ENCODE measurements at regions not wholly inside any gene's neighbourhood (a gene's known extent, or its start where the extent isn't known, plus 50 kb on each side); places are given as distances from the start of the nearest gene placed in this dataset.
A peak's percentile ranks its signal among the peaks of the same experiment; 100 is the strongest.

- WGBS, 2 experiments (ENCODE audit: insufficient coverage in 2 of 2) = 0 to 4% methylated on average over 3 to 4 of the region's 24 CpGs
- no peaks in the 10 kb centered on the region for H3K9me3 ChIP-seq (ENCODE audit: control insufficient read depth, low read length)
Observed at GRCh38 chr5:77843570-77844372, 67.6 kb upstream of the TBCA start.

GRCh38 chr5:77842243-77842642 is 66.1 kb upstream of the TBCA start:
- WGBS, 2 experiments (ENCODE audit: insufficient coverage in 2 of 2) = 89 to 100% methylated on average over 1 of the region's 2 CpGs

More at GRCh38 chr5:77843570-77844372, 67.6 kb upstream of the TBCA start:
- H3K27ac ChIP-seq (ENCODE audit: low read depth, low read length, severe bottlenecking) = no peak overlapping the region
- H3K36me3 ChIP-seq (ENCODE audit: control insufficient read depth, insufficient read depth, low read length) = no peaks in the 10 kb centered on the region
- H3K4me3 ChIP-seq (ENCODE audit: extremely low read depth, insufficient read depth, low read length, poor library complexity, severe bottlenecking) = peak overlapping the region; percentile 21
- H3K4me1 ChIP-seq (ENCODE audit: control insufficient read depth, insufficient read depth, low read length, poor library complexity, severe bottlenecking) = peaks cover 19% of the 10 kb centered on the region

GRCh38 chr5:77841616-77842015 is 65.5 kb upstream of the TBCA start:
- 100% methylated on average over 1 of the region's 2 CpGs; no CpG with 5 or more reads in 1 of the 2 experiments for whole genome bisulfite sequencing, 2 experiments (ENCODE audit: insufficient coverage in 2 of 2)
- Histone ChIP-seq H3K9me3 (ENCODE audit: control insufficient read depth, low read length) (no peaks in the 10 kb centered on the region), H3K4me3 (ENCODE audit: extremely low read depth, insufficient read depth, low read length, poor library complexity, severe bottlenecking) (no peak overlapping the region), H3K4me1 (ENCODE audit: control insufficient read depth, insufficient read depth, low read length, poor library complexity, severe bottlenecking) (peaks cover 10% of the 10 kb centered on the region), H3K36me3 (ENCODE audit: control insufficient read depth, insufficient read depth, low read length) (no peaks in the 10 kb centered on the region), H3K27ac (ENCODE audit: low read depth, low read length, severe bottlenecking) (no peak overlapping the region)

More at GRCh38 chr5:77842243-77842642, 66.1 kb upstream of the TBCA start:
- no peaks in the 10 kb centered on the region for H3K36me3 ChIP-seq (ENCODE audit: control insufficient read depth, insufficient read depth, low read length)
- peaks cover 15% of the 10 kb centered on the region for H3K4me1 ChIP-seq (ENCODE audit: control insufficient read depth, insufficient read depth, low read length, poor library complexity, severe bottlenecking)
- H3K4me3 ChIP-seq (ENCODE audit: extremely low read depth, insufficient read depth, low read length, poor library complexity, severe bottlenecking) = no peak overlapping the region
- no peaks in the 10 kb centered on the region for H3K9me3 ChIP-seq (ENCODE audit: control insufficient read depth, low read length)
- H3K27ac ChIP-seq (ENCODE audit: low read depth, low read length, severe bottlenecking) = no peak overlapping the region

DNA sequence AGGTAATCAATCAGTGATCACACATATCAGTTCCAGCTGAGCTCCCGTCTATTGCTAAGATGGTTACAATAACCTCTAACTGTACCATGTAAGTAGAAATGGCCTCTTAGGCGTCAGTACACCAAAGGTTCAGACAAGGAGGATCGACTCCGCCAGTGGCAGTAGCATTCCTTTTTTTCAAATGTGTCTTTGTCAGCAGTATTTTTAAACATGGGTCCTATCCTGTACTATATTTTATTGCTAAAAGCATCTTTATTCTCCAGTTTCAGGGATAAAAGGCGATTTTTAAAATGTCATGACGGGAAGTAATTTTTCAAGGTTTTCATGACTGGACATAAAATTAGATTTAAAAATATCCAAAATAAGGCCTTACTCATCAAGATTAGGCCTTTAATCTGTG is 64.8 kb upstream of the TBCA start:
- no peaks in the 10 kb centered on the region for H3K9me3 ChIP-seq (ENCODE audit: control insufficient read depth, low read length)
- no peak overlapping the region for H3K4me3 ChIP-seq (ENCODE audit: extremely low read depth, insufficient read depth, low read length, poor library complexity, severe bottlenecking)
- no peaks in the 10 kb centered on the region for H3K36me3 ChIP-seq (ENCODE audit: control insufficient read depth, insufficient read depth, low read length)
- peaks cover 7% of the 10 kb centered on the region for H3K4me1 ChIP-seq (ENCODE audit: control insufficient read depth, insufficient read depth, low read length, poor library complexity, severe bottlenecking)
- no peak overlapping the region for H3K27ac ChIP-seq (ENCODE audit: low read depth, low read length, severe bottlenecking)
- 96 to 100% methylated on average over 1 to 4 of the region's 6 CpGs for WGBS, 2 experiments (ENCODE audit: insufficient coverage in 2 of 2)

DNA sequence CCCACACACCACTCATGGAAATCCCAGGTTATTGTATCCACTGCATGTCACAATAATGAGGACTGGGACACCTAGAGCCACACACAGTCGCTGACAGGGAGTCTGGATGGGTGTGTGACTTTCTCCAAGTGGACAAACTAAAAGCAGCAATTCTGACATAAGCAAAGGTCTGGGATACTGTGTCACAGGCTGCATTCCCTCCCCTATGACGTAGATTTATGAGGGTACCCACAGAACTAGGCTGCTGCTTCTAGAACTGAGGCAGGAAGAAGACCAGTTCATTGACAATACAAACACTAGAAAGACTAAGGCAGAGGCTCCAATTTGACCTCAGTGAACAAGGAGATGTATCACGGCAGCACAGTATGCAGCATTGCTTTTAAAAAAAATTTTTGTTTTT is 63.6 kb upstream of the TBCA start:
- 93 to 94% methylated on average over 2 of the region's 3 CpGs for WGBS, 2 experiments (ENCODE audit: insufficient coverage in 2 of 2)
- H3K4me1 ChIP-seq (ENCODE audit: control insufficient read depth, insufficient read depth, low read length, poor library complexity, severe bottlenecking) = peaks cover 2% of the 10 kb centered on the region
- H3K4me3 ChIP-seq (ENCODE audit: extremely low read depth, insufficient read depth, low read length, poor library complexity, severe bottlenecking) = no peak overlapping the region
- H3K9me3 ChIP-seq (ENCODE audit: control insufficient read depth, low read length) = no peaks in the 10 kb centered on the region
- no peaks in the 10 kb centered on the region for H3K36me3 ChIP-seq (ENCODE audit: control insufficient read depth, insufficient read depth, low read length)
- H3K27ac ChIP-seq (ENCODE audit: low read depth, low read length, severe bottlenecking) = no peak overlapping the region

GRCh38 chr5:77832938-77833337 is 56.8 kb upstream of the TBCA start:
- Histone ChIP-seq H3K4me3 (ENCODE audit: extremely low read depth, insufficient read depth, low read length, poor library complexity, severe bottlenecking) (no peak overlapping the region), H3K36me3 (ENCODE audit: control insufficient read depth, insufficient read depth, low read length) (no peaks in the 10 kb centered on the region), H3K4me1 (ENCODE audit: control insufficient read depth, insufficient read depth, low read length, poor library complexity, severe bottlenecking) (no peaks in the 10 kb centered on the region), H3K9me3 (ENCODE audit: control insufficient read depth, low read length) (no peaks in the 10 kb centered on the region), H3K27ac (ENCODE audit: low read depth, low read length, severe bottlenecking) (no peak overlapping the region)
- no CpG with 5 or more reads among the region's 3 CpGs for WGBS, 2 experiments (ENCODE audit: insufficient coverage in 2 of 2)

DNA sequence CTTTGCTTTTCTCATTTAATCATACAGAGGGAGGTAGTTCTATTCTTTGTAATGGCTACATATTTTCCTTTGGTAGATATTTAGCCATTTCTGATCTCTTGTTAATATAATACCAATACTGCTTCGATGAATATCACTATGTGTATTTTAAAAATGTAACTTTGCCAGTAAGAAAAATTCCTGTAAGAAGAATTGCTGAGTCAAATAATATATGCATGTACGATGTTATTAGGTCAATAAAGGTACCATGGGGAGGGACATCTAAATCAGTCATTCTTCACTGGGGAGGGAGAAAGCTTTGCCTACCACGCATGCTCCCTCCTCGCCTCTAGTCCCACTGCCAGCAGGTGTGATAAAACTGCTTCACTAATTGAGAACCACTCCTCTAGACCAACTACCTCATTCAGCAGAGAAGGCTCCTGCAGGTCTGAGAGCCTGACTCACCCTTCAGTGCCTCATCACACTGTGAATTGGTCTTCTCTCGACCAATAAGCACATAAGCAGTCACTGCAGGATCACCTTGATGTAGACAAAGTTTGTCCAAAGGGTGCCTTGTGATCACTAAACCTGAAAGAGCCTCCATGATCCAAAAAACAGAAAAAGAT is 56.1 kb upstream of the TBCA start:
- Histone ChIP-seq H3K9me3 (ENCODE audit: control insufficient read depth, low read length) (no peaks in the 10 kb centered on the region), H3K4me3 (ENCODE audit: extremely low read depth, insufficient read depth, low read length, poor library complexity, severe bottlenecking) (no peak overlapping the region), H3K27ac (ENCODE audit: low read depth, low read length, severe bottlenecking) (no peak overlapping the region), H3K4me1 (ENCODE audit: control insufficient read depth, insufficient read depth, low read length, poor library complexity, severe bottlenecking) (no peaks in the 10 kb centered on the region), H3K36me3 (ENCODE audit: control insufficient read depth, insufficient read depth, low read length) (no peaks in the 10 kb centered on the region)
- 80 to 91% methylated on average over 2 to 4 of the region's 5 CpGs for WGBS, 2 experiments (ENCODE audit: insufficient coverage in 2 of 2)

- Histone ChIP-seq H3K36me3 (ENCODE audit: control insufficient read depth, insufficient read depth, low read length) (no peaks in the 10 kb centered on the region), H3K27ac (ENCODE audit: low read depth, low read length, severe bottlenecking) (no peak overlapping the region), H3K9me3 (ENCODE audit: control insufficient read depth, low read length) (no peaks in the 10 kb centered on the region), H3K4me1 (ENCODE audit: control insufficient read depth, insufficient read depth, low read length, poor library complexity, severe bottlenecking) (no peaks in the 10 kb centered on the region), H3K4me3 (ENCODE audit: extremely low read depth, insufficient read depth, low read length, poor library complexity, severe bottlenecking) (no peak overlapping the region)
- 100% methylated on average over 1 of the region's 3 CpGs; no CpG with 5 or more reads in 1 of the 2 experiments for WGBS, 2 experiments (ENCODE audit: insufficient coverage in 2 of 2)
Observed at GRCh38 chr5:77828445-77828844, 52.3 kb upstream of the TBCA start.
